ENCODE measurements at regions not wholly inside any gene's neighbourhood (a gene's known extent, or its start where the extent isn't known, plus 50 kb on each side); places are given as distances from the start of the nearest gene placed in this dataset.

- Histone ChIP-seq H3K36me3 (replicated peaks in 1 of 2; ENCODE audit: control insufficient read depth in 1 of 2, insufficient read depth in 2 of 2, low read length in 2 of 2) (no peaks in the 10 kb centered on the region), H3K4me3 (replicated peaks in 1 of 3; ENCODE audit: low read depth in 2 of 3, low read length in 3 of 3) (no peak overlapping the region), H3K27me3 (ENCODE audit: control insufficient read depth in 2 of 2, insufficient read depth in 2 of 2, low read length in 2 of 2) (no peaks in the 10 kb centered on the region), H3K9me3 (replicated peaks in 1 of 2; ENCODE audit: control insufficient read depth in 1 of 2, insufficient read depth in 1 of 2, low read length in 2 of 2) (no peaks in the 10 kb centered on the region), H4K20me1 (ENCODE audit: insufficient read depth, low read length) (no peaks in the 10 kb centered on the region), H3K4me1 (ENCODE audit: control insufficient read depth in 1 of 2, insufficient read depth in 2 of 2, low read length in 2 of 2) (no peaks in the 10 kb centered on the region), H3K79me2 (ENCODE audit: insufficient read depth, low read length) (no peaks in the 10 kb centered on the region), H3K27ac (ENCODE audit: low read depth in 1 of 2, low read length in 2 of 2) (no peak overlapping the region), H3K4me2 (replicated peaks; ENCODE audit: extremely low read depth, low read length, poor library complexity, severe bottlenecking) (no peak overlapping the region), H2AFZ (ENCODE audit: insufficient read depth, low read depth, low read length, poor library complexity, severe bottlenecking) (no peak overlapping the region), H3K9ac (ENCODE audit: insufficient read depth, low read length, poor library complexity, severe bottlenecking) (no peak overlapping the region)
- WGBS (ENCODE audit: insufficient coverage), result 89% methylated on average over 3 of the region's 6 CpGs
- DNase-seq, result no peak
- intact Hi-C loops (cut with micrococcal nuclease), result no loop called here
- H3K36me3 Mint-ChIP-seq, result no peaks in the 10 kb centered on the region
- no peak for TF ChIP-seq CTCF (IDR thresholded peaks at IDR 0.05)
- H3K27ac Mint-ChIP-seq, result no peak overlapping the region
- peaks cover 0 to 13% (median 4%) of the 10 kb centered on the region in 7 donors for H3K9me3 Mint-ChIP-seq
- H3K4me3 Mint-ChIP-seq, result no peak overlapping the region
- H3K4me1 Mint-ChIP-seq, result no peaks in the 10 kb centered on the region
- peaks cover 5 to 9% (median 5%) of the 10 kb centered on the region in 3 donors for H3K27me3 Mint-ChIP-seq (ENCODE audit: low read depth in 3 of 3)
Measured at GRCh38 chr2:121860033-121860757, 104.7 kb downstream of the TSN start.

- H3K4me3 Mint-ChIP-seq, result no peak overlapping the region
- Histone ChIP-seq H3K9me3 (replicated peaks in 1 of 2; ENCODE audit: control insufficient read depth in 1 of 2, insufficient read depth in 1 of 2, low read length in 2 of 2) (no peaks in the 10 kb centered on the region), H3K9ac (ENCODE audit: insufficient read depth, low read length, poor library complexity, severe bottlenecking) (no peak overlapping the region), H3K27me3 (ENCODE audit: control insufficient read depth in 2 of 2, insufficient read depth in 2 of 2, low read length in 2 of 2) (no peaks in the 10 kb centered on the region), H3K36me3 (replicated peaks in 1 of 2; ENCODE audit: control insufficient read depth in 1 of 2, insufficient read depth in 2 of 2, low read length in 2 of 2) (no peaks in the 10 kb centered on the region), H4K20me1 (ENCODE audit: insufficient read depth, low read length) (no peaks in the 10 kb centered on the region), H3K79me2 (ENCODE audit: insufficient read depth, low read length) (no peaks in the 10 kb centered on the region), H3K27ac (ENCODE audit: low read depth in 1 of 2, low read length in 2 of 2) (no peak overlapping the region), H3K4me3 (replicated peaks in 1 of 3; ENCODE audit: low read depth in 2 of 3, low read length in 3 of 3) (no peak overlapping the region), H3K4me1 (ENCODE audit: control insufficient read depth in 1 of 2, insufficient read depth in 2 of 2, low read length in 2 of 2) (no peaks in the 10 kb centered on the region), H3K4me2 (replicated peaks; ENCODE audit: extremely low read depth, low read length, poor library complexity, severe bottlenecking) (no peak overlapping the region), H2AFZ (ENCODE audit: insufficient read depth, low read depth, low read length, poor library complexity, severe bottlenecking) (no peak overlapping the region)
- no peak for TF ChIP-seq CTCF (IDR thresholded peaks at IDR 0.05)
- H3K27ac Mint-ChIP-seq, result peak overlapping the region in 1 of 7 donors; percentile 3
- intact Hi-C loops (cut with micrococcal nuclease), result no loop called here
- H3K27me3 Mint-ChIP-seq (ENCODE audit: low read depth in 3 of 3), result peaks cover 3 to 9% (median 3%) of the 10 kb centered on the region in 3 donors
- WGBS (ENCODE audit: insufficient coverage), result 78% methylated on average over 1 of the region's 3 CpGs
- H3K9me3 Mint-ChIP-seq, result peaks cover 0 to 13% (median 4%) of the 10 kb centered on the region in 7 donors
- no peak for DNase-seq
- no peaks in the 10 kb centered on the region for H3K36me3 Mint-ChIP-seq
- H3K4me1 Mint-ChIP-seq, result no peaks in the 10 kb centered on the region
Measured at GRCh38 chr2:121860758-121861227, 105.3 kb downstream of the TSN start.
